ENCODE measurements at regions not wholly inside any gene's neighbourhood (a gene's known extent, or its start where the extent isn't known, plus 50 kb on each side); places are given as distances from the start of the nearest gene placed in this dataset.

DNA sequence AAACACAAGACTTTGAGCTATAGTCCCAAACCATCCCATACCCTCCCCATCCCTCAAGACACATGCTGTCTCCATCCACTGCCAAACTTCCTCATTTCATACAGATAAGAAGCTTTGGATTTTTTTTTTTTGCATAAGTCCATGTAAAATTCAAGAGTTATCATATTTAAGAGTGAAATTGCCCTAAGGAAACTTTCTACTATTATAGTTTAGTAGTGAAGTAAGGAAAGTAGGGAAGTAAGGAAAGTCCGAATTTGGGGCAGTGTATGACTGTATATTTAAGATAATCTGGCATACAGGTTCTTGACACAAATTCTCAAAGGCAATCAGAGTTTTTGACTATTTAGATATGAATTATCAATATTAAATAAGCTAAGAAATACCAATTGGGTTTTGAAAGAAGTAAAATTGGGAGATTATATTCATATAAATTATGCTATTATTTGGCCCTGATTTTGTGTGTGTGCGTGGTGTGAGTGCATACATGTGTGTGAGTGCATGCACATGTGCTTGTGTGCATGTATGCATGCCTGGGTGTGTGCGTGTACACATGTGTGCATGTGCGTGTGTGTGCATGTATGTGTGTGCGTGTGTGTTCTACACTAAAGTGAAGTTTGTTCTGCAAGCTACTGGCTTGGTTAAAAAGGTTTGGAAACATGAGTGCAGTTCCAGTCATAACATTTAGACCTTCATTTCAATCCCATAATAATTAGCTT, 83.6 kb upstream of the MBNL1 start:
- Histone ChIP-seq H3K27ac (no peak overlapping the region), H3K4me1 (ENCODE audit: insufficient read depth) (peaks cover 14% of the 10 kb centered on the region), H3K4me2 (ENCODE audit: unreplicated experiment) (peak overlapping the region; percentile 57), H3K36me3 (ENCODE audit: low read depth) (no peaks in the 10 kb centered on the region), H3K9me2 (ENCODE audit: insufficient read depth) (no peaks in the 10 kb centered on the region), H3K79me2 (ENCODE audit: insufficient read depth) (no peaks in the 10 kb centered on the region), H3K9ac (no peak overlapping the region), H3K4me3 (no peak overlapping the region), H3K9me3 (ENCODE audit: low read depth) (no peaks in the 10 kb centered on the region), H3F3A (ENCODE audit: insufficient read depth) (peaks cover 9% of the 10 kb centered on the region), H3K27me3 (replicated peaks; ENCODE audit: insufficient read depth) (no peaks in the 10 kb centered on the region), H2AFZ (no peak overlapping the region), H4K20me1 (ENCODE audit: insufficient read depth) (no peaks in the 10 kb centered on the region)
- in situ Hi-C loops (cut with MboI): no loop called here
- DNase-seq: no peak
- TF ChIP-seq EZH2phosphoT487 (IDR thresholded peaks at IDR 0.05; ENCODE audit: insufficient read depth, low read depth) (no peak), EZH2 (IDR thresholded peaks at IDR 0.05; ENCODE audit: insufficient read depth, poor library complexity, severe bottlenecking) (no peak)
- 83 to 89% methylated on average over 5 of the region's 5 CpGs for WGBS, 2 experiments (ENCODE audit: low coverage in 1 of 2, low lambda C conversion rate in 2 of 2, missing lambda C conversion rate in 2 of 2)

DNA sequence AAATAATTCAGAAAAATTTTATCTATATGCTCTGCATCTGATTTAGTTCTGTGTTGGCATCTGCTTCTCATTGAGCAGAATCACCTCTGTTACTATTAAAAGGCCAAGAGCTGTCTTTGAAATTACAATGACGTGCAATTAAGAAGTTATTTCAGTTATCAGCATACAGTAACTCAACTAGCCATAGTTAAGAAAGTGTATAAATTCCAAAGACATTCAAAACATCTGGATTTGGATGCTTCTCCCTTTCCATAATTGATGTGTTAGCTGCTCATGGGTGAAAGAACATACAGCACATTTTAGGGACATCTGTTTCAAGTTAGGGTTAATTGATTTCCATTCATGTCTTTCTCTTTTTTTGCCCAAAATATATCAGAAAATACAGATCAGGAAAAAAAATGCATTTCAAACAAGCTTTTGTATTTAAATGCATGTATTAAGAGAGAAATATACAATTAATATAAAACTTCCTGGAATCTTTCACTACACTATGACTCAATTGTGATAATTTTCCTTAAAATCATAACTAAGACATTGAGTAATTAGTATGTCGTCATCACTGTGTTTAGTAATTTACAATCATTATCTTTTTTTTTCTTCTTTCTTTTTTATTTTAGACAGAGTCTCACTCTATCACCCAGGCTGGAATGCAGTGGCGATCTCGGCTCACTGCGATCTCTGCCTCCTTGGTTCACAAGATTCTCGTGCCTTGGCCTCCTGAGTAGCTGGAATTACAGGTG, 82.7 kb upstream of the MBNL1 start:
- H3K27ac ChIP-seq: no peak overlapping the region
- TF ChIP-seq EZH2 (IDR thresholded peaks at IDR 0.05; ENCODE audit: insufficient read depth, poor library complexity, severe bottlenecking) (no peak), EZH2phosphoT487 (IDR thresholded peaks at IDR 0.05; ENCODE audit: insufficient read depth, low read depth) (no peak)
- peak overlapping the region; percentile 57 for H3K4me2 ChIP-seq (ENCODE audit: unreplicated experiment)
- H3K9ac ChIP-seq: no peak overlapping the region
- no peaks in the 10 kb centered on the region for H3K36me3 ChIP-seq (ENCODE audit: low read depth)
- H3F3A ChIP-seq (ENCODE audit: insufficient read depth): peaks cover 9% of the 10 kb centered on the region
- peak; percentile 27 for DNase-seq
- H3K4me1 ChIP-seq (ENCODE audit: insufficient read depth): peaks cover 14% of the 10 kb centered on the region
- no peaks in the 10 kb centered on the region for H3K27me3 ChIP-seq (replicated peaks; ENCODE audit: insufficient read depth)
- no peaks in the 10 kb centered on the region for H3K9me2 ChIP-seq (ENCODE audit: insufficient read depth)
- no peak overlapping the region for H3K4me3 ChIP-seq
- H3K79me2 ChIP-seq (ENCODE audit: insufficient read depth): no peaks in the 10 kb centered on the region
- H2AFZ ChIP-seq: no peak overlapping the region
- 63 to 67% methylated on average over 6 of the region's 6 CpGs for WGBS, 2 experiments (ENCODE audit: low coverage in 1 of 2, low lambda C conversion rate in 2 of 2, missing lambda C conversion rate in 2 of 2)
- no peaks in the 10 kb centered on the region for H3K9me3 ChIP-seq (ENCODE audit: low read depth)
- H4K20me1 ChIP-seq (ENCODE audit: insufficient read depth): no peaks in the 10 kb centered on the region
- in situ Hi-C loops (cut with MboI): no loop called here

DNA sequence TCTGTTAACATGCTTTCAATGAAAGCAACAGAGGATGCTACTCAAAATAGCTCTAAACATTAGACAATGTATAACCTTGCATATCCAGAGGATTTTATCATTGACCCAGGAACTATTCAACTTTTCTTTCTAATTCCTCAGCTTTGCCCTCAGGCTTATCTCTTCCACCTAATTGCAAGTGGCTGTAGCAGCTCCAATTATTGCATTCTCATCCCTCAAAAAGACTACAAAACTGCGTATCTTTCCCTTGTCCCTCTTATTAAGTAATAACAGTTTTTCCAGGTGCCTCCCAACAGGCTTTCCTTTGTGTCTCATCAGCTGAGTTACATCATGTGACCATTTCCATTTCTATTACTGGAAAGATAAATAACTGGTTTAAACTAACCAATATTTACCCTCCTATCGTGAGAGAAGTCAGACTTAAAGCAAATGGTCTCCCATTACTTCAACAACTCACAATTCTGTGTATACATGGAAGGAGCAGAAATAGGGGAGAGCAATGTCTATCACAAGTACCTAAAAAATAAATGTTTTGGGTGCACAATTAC, 78.0 kb upstream of the MBNL1 start:
- in situ Hi-C loops (cut with MboI): no loop called here

DNA sequence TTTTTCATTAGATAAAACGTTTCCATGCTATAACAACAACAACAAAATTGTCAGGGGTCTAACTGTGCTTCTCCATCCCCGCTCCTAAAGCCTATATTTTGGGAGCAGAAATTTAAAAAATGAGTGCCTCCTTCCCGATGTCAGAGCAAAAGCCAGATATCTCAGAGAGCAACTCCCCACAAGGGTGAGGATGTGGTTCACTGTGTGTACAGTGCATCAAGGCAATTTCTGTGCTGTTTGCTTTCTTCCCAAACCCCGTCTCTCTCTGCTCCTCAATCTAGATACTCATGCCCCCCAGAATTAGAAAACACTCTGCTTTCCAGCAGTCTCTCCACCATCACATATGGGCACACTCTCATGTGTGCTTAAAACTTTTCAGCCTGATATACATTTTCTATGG, 76.7 kb upstream of the MBNL1 start:
- H4K20me1 ChIP-seq (ENCODE audit: insufficient read depth): no peaks in the 10 kb centered on the region
- 90 to 91% methylated on average over 4 of the region's 4 CpGs for WGBS, 2 experiments (ENCODE audit: low coverage in 1 of 2, low lambda C conversion rate in 2 of 2, missing lambda C conversion rate in 2 of 2)
- H3K4me2 ChIP-seq (ENCODE audit: unreplicated experiment): no peak overlapping the region
- TF ChIP-seq EZH2 (IDR thresholded peaks at IDR 0.05; ENCODE audit: insufficient read depth, poor library complexity, severe bottlenecking): no peak
- no peak for TF ChIP-seq EZH2phosphoT487 (IDR thresholded peaks at IDR 0.05; ENCODE audit: insufficient read depth, low read depth)
- no peaks in the 10 kb centered on the region for H3K27me3 ChIP-seq (replicated peaks; ENCODE audit: insufficient read depth)
- H3K4me3 ChIP-seq: no peak overlapping the region
- no peak overlapping the region for H2AFZ ChIP-seq
- no peaks in the 10 kb centered on the region for H3K9me3 ChIP-seq (ENCODE audit: low read depth)
- no peak overlapping the region for H3K9ac ChIP-seq
- no peaks in the 10 kb centered on the region for H3F3A ChIP-seq (ENCODE audit: insufficient read depth)
- no peaks in the 10 kb centered on the region for H3K9me2 ChIP-seq (ENCODE audit: insufficient read depth)
- no peak for DNase-seq
- in situ Hi-C loops (cut with MboI): no loop called here
- peaks cover 5% of the 10 kb centered on the region for H3K4me1 ChIP-seq (ENCODE audit: insufficient read depth)
- no peaks in the 10 kb centered on the region for H3K36me3 ChIP-seq (ENCODE audit: low read depth)
- H3K79me2 ChIP-seq (ENCODE audit: insufficient read depth): no peaks in the 10 kb centered on the region
- no peak overlapping the region for H3K27ac ChIP-seq

More for the DNA sequence above, 78.0 kb upstream of the MBNL1 start:
- no peak for DNase-seq
- H4K20me1 ChIP-seq (ENCODE audit: insufficient read depth): no peaks in the 10 kb centered on the region
- TF ChIP-seq EZH2phosphoT487 (IDR thresholded peaks at IDR 0.05; ENCODE audit: insufficient read depth, low read depth) (no peak), EZH2 (IDR thresholded peaks at IDR 0.05; ENCODE audit: insufficient read depth, poor library complexity, severe bottlenecking) (no peak)
- no peak overlapping the region for H3K4me2 ChIP-seq (ENCODE audit: unreplicated experiment)
- no peaks in the 10 kb centered on the region for H3K27me3 ChIP-seq (replicated peaks; ENCODE audit: insufficient read depth)
- H3K4me3 ChIP-seq: no peak overlapping the region
- no peaks in the 10 kb centered on the region for H3K79me2 ChIP-seq (ENCODE audit: insufficient read depth)
- H2AFZ ChIP-seq: no peak overlapping the region
- H3K9me2 ChIP-seq (ENCODE audit: insufficient read depth): no peaks in the 10 kb centered on the region
- H3K9me3 ChIP-seq (ENCODE audit: low read depth): no peaks in the 10 kb centered on the region
- H3K36me3 ChIP-seq (ENCODE audit: low read depth): no peaks in the 10 kb centered on the region
- peaks cover 4% of the 10 kb centered on the region for H3F3A ChIP-seq (ENCODE audit: insufficient read depth)
- no peak overlapping the region for H3K27ac ChIP-seq
- H3K4me1 ChIP-seq (ENCODE audit: insufficient read depth): peaks cover 9% of the 10 kb centered on the region
- 97 to 100% methylated on average over 2 of the region's 2 CpGs for WGBS, 2 experiments (ENCODE audit: low coverage in 1 of 2, low lambda C conversion rate in 2 of 2, missing lambda C conversion rate in 2 of 2)
- no peak overlapping the region for H3K9ac ChIP-seq

Data from GM23248 (cell line).